ENCODE measurements at regions not wholly inside any gene's neighbourhood (a gene's known extent, or its start where the extent isn't known, plus 50 kb on each side); places are given as distances from the start of the nearest gene placed in this dataset.

DNA sequence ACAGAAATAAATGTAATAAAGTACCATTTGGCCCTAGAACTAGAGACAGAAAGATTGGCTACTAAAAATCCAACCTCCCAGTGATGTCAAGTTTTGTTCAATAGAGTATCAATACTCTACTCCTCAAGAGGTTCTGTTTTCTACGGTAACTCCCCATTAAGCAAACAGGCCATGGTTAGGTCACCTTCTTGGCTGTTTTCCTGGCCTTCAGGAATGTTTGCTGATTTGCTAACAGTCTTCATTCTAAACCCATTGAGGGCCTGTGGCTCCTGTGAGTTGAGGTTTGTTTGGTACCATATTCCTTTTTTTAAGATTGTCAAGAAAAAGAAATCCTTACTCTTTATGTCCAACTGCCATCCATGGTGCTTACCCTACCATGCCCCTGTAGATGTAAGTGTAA is 1022.0 kb upstream of the TMEM132C start:
- DNase-seq (ENCODE audit: low read depth) = no peak
- TF ChIP-seq, protein P1, sequence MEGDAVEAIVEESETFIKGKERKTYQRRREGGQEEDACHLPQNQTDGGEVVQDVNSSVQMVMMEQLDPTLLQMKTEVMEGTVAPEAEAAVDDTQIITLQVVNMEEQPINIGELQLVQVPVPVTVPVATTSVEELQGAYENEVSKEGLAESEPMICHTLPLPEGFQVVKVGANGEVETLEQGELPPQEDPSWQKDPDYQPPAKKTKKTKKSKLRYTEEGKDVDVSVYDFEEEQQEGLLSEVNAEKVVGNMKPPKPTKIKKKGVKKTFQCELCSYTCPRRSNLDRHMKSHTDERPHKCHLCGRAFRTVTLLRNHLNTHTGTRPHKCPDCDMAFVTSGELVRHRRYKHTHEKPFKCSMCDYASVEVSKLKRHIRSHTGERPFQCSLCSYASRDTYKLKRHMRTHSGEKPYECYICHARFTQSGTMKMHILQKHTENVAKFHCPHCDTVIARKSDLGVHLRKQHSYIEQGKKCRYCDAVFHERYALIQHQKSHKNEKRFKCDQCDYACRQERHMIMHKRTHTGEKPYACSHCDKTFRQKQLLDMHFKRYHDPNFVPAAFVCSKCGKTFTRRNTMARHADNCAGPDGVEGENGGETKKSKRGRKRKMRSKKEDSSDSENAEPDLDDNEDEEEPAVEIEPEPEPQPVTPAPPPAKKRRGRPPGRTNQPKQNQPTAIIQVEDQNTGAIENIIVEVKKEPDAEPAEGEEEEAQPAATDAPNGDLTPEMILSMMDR (conservative IDR thresholded peaks at IDR 0.05; ENCODE audit: low read depth, low read length) = no peak
- no peak overlapping the region for H3K4me3 ChIP-seq (ENCODE audit: low read depth, low read length)

DNA sequence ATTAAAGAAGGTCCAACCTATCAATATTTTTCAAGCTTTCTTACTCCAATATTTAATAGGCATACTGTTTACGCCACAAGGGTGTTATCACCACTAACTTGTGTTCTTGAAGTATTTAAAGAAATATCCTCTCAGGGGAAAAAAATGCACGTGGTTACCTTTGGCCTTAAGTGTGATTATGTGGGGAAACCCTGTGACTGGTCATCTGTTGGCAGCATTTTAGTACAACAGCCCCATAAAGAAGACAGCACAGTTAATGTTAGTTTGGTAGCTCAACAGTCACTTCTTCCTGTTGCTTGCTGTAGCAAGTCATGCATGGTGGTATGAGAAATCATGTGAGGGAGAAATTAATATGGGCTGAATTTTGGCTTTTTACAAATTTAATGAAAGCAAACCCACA is 1021.5 kb upstream of the TMEM132C start:
- H3K4me3 ChIP-seq (ENCODE audit: low read depth, low read length) = no peak overlapping the region
- peak; percentile 85 for DNase-seq (ENCODE audit: low read depth)
- TF ChIP-seq, protein P1 (conservative IDR thresholded peaks at IDR 0.05; ENCODE audit: low read depth, low read length) = no peak

DNA sequence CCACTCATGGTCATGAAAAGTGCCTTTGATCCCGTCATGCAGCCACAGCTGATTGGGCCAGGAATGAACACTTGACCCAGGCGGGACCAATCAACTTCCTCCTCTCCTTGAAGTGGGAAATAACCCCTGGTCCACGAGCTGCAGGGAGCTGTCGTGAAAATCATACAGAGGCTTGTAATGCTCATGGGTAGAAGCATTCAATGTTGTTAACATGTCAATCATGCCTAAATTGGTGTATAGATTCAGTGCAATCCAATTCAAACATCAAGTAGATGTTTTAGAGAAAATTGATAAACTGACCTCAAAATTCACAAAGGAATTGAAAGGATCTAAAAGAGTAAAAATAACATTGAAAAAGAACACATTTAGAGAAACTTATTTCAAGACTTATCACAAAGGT is 1019.0 kb upstream of the TMEM132C start:
- DNase-seq (ENCODE audit: low read depth) = no peak
- no peak overlapping the region for H3K4me3 ChIP-seq (ENCODE audit: low read depth, low read length)
- TF ChIP-seq, protein P1 (conservative IDR thresholded peaks at IDR 0.05; ENCODE audit: low read depth, low read length) = no peak

DNA sequence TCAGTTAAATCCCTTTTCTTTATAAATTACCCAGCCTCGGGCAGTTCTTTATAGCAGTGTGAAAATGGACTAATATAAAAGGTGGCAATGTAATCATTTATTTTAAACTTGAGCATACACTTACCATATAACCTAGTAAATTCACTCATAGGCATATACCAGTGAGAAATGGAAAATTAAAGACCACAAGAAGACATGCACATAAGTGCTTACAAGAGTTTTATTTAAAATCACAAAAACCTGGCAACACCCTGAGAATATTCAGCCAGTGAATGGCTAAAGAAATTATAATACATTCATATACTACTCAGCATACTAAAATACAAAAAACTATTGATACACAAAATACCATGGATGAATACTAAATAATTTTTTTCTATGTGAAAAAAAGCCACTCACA is 1017.5 kb upstream of the TMEM132C start:
- TF ChIP-seq, protein P1 (conservative IDR thresholded peaks at IDR 0.05; ENCODE audit: low read depth, low read length) = no peak
- DNase-seq (ENCODE audit: low read depth) = no peak
- no peak overlapping the region for H3K4me3 ChIP-seq (ENCODE audit: low read depth, low read length)

DNA sequence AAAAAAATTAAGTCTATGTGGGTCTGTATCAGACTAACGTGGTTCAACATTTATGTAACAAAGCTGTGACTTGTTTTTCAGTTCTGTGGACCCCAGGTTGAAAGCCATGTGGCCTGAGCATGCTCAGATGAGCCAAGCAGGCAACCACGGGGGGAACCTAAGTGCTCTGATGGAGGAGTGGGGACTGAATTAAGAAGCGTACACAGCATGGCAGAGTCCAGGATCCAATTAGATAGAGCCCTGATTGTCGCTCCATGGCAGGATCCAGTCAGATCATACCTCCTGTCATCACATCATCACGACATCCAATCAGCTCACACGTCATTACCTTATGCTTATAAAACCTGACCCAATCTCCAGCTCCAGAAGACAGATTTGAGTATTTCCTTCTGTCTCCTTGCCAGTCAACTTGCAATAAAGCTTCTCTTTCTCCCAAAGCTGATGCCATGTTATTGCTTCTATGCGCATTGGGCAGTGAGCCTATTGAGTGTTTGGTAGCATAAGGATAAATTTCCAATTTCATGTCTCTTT is 1013.1 kb upstream of the TMEM132C start:
- TF ChIP-seq, protein P1 (conservative IDR thresholded peaks at IDR 0.05; ENCODE audit: low read depth, low read length) = no peak
- no peak for DNase-seq (ENCODE audit: low read depth)

DNA sequence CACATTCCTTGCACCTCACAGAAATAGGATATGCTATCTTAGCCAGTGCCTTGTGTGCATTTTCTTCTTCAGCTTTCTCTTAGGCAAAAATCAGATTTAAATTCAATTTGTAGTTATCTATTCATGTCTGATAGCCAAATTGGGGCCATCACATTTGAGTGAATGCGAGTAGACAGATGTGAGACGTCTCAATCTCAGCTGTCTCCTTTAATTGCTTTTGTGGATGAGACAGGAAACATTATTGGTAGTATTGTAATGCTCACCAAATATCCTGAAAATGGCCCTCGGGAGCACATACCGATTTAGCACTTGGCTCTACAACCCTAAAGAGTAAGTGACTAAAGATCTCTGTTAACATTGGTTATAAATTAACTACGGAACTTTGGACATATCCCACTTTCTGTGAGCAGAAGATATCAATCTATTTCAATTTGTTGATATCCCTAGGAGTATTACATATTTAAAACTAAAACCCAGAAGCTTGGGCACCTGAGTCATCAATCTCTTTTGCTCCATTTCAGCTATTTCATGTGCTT is 1012.5 kb upstream of the TMEM132C start:
- TF ChIP-seq, protein P1 (conservative IDR thresholded peaks at IDR 0.05; ENCODE audit: low read depth, low read length) = no peak
- no peak for DNase-seq (ENCODE audit: low read depth)
- H3K4me3 ChIP-seq (ENCODE audit: low read depth, low read length) = no peak overlapping the region

More for the DNA sequence above, 1013.1 kb upstream of the TMEM132C start:
- no peak overlapping the region for H3K4me3 ChIP-seq (ENCODE audit: low read depth, low read length)

DNA sequence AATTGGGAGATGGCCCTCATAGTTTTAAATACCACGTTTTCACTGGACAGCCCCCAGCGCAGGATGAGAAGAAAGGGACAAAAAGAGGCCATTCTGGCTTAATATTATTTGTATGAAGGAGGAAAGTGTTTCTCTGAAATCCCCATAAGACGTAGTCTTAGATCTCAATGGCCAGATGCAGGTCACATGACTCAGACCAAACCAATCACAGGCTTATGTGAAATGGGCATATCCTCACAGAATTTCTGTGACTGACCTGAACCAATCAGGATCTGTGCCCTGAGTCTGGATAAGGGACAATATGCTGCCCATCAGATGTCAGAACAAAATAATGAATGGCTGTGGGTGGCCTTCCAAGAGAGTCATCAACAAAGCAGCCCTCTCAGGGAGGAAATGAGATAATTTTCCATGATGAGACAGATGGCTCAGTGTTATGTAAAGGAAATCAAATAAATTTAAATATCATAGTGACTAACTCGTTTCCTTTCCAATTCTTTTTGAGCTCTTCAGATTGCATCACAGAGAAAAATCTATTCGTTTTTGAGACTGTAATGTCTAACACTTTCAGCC is 1009.5 kb upstream of the TMEM132C start:
- H3K4me3 ChIP-seq (ENCODE audit: low read depth, low read length) = no peak overlapping the region
- TF ChIP-seq, protein P1 (conservative IDR thresholded peaks at IDR 0.05; ENCODE audit: low read depth, low read length) = no peak
- DNase-seq (ENCODE audit: low read depth) = no peak
